Epithelial cell of proximal tubule (primary cell): ENCODE measurements at regions not wholly inside any gene's neighbourhood (a gene's known extent, or its start where the extent isn't known, plus 50 kb on each side); places are given as distances from the start of the nearest gene placed in this dataset.

Experiments
- DNase-seq: peaks from one replicate; pipeline ENCODE4 v3.0.0-alpha.2; 2011; ENCODE audit warnings: low read depth
- H3K4me3 ChIP-seq: 2 replicates; pipeline ENCODE4 v1.5.1; 2011; ENCODE audit warnings: low read depth, mild to moderate bottlenecking, low read length
- TF ChIP-seq, protein P1 (sequence below): conservative IDR thresholded peaks from 2 replicates; pipeline ENCODE4 v1.5.1; 2012; ENCODE audit warnings: low read depth, mild to moderate bottlenecking, low read length

DNA sequence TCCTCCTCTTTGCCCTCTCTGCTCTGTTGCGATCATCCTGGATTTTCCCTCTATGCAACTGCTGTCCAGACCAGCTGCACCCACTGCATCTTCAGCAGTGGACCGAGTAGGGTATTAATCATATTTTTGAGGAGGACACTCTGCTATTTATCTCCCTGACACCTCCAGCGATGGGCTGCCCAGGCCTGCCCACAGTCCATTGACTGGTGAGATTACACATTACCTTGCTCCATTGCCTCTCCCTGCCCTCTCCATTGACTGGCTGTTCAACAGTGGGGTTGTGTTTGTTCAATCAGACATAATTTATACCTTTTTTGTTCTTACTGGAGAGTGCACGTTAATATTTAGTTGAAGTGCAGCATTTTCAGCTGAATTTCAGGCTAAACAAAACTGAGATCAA is 559.3 kb upstream of the ARRDC4 start:
- TF ChIP-seq, protein P1, sequence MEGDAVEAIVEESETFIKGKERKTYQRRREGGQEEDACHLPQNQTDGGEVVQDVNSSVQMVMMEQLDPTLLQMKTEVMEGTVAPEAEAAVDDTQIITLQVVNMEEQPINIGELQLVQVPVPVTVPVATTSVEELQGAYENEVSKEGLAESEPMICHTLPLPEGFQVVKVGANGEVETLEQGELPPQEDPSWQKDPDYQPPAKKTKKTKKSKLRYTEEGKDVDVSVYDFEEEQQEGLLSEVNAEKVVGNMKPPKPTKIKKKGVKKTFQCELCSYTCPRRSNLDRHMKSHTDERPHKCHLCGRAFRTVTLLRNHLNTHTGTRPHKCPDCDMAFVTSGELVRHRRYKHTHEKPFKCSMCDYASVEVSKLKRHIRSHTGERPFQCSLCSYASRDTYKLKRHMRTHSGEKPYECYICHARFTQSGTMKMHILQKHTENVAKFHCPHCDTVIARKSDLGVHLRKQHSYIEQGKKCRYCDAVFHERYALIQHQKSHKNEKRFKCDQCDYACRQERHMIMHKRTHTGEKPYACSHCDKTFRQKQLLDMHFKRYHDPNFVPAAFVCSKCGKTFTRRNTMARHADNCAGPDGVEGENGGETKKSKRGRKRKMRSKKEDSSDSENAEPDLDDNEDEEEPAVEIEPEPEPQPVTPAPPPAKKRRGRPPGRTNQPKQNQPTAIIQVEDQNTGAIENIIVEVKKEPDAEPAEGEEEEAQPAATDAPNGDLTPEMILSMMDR = no peak
- H3K4me3 ChIP-seq = no peak overlapping the region
- DNase-seq = no peak

- no peak overlapping the region for H3K4me3 ChIP-seq
- TF ChIP-seq, protein P1 = no peak
- no peak for DNase-seq
These were observed 558.5 kb upstream of the ARRDC4 start for GRCh38 chr15:97401970-97402369.

- TF ChIP-seq, protein P1 = no peak
- no peak for DNase-seq
- no peak overlapping the region for H3K4me3 ChIP-seq
These were observed 553.7 kb upstream of the ARRDC4 start for GRCh38 chr15:97406841-97407240.

GRCh38 chr15:97410897-97411575 is 549.5 kb upstream of the ARRDC4 start:
- TF ChIP-seq, protein P1 = no peak
- no peak for DNase-seq
- H3K4me3 ChIP-seq = no peak overlapping the region

GRCh38 chr15:97420130-97420529 is 540.4 kb upstream of the ARRDC4 start:
- DNase-seq = no peak
- TF ChIP-seq, protein P1 = no peak
- no peak overlapping the region for H3K4me3 ChIP-seq

DNA sequence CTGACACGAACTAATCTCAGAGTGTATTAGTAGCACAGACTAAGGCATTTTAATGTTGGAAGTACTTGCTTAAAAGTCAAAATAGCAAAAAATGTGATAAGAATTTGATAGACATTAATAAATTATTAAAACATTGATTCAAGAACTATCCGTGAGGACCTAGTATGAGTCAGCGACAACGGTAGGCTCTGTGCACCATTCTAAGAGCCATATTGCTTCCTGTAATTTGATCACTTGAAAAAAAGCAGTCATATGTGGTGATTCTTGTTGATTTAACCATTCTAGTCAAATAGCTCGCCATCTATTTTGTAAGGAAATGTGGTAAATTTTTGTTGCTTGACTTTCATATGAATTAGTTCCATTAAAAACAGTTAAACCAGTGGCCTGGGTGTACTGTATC is 534.9 kb upstream of the ARRDC4 start:
- H3K4me3 ChIP-seq = no peak overlapping the region
- DNase-seq = no peak
- TF ChIP-seq, protein P1 = no peak

GRCh38 chr15:97443101-97443500 is 517.4 kb upstream of the ARRDC4 start:
- TF ChIP-seq, protein P1 = no peak
- no peak overlapping the region for H3K4me3 ChIP-seq
- no peak for DNase-seq
